Activated naive CD8-positive, alpha-beta T cell treated with anti-CD3 and anti-CD28 coated beads, Interleukin-2, amount 10 ng/mL, durations not matched to agents 7 days and 5 days (primary cell): ENCODE measurements at regions not wholly inside any gene's neighbourhood (a gene's known extent, or its start where the extent isn't known, plus 50 kb on each side); places are given as distances from the start of the nearest gene placed in this dataset.

ENCODE experiments used
- ATAC-seq: fragments of 150-1000 bp; cut with Tn5 transposase; one replicate; pipeline ENCODE4 v1.10.0; 2021; ENCODE audit warnings: low read depth, moderate library complexity
- POLR2A ChIA-PET: fragments of 350-600 bp; sonication (Branson Sonifier 250); formaldehyde crosslinking; loops from one replicate; lab custom pipeline; 2021; ENCODE audit warnings: antibody characterized with exemption; lab: Charles Lee
- DNase-seq: peaks from one replicate; pipeline ENCODE4 v3.0.0; 2021
- H3K27ac Mint-ChIP-seq: one replicate; pipeline ENCODE4 v1.8.0; 2022; ENCODE audit warnings: mild to moderate bottlenecking, mixed read lengths
- H3K27me3 Mint-ChIP-seq: one replicate; pipeline ENCODE4 v1.8.0; 2022; ENCODE audit warnings: mild to moderate bottlenecking, moderate library complexity, mixed read lengths
- H3K36me3 Mint-ChIP-seq: one replicate; pipeline ENCODE4 v1.8.0; 2021; ENCODE audit warnings: mild to moderate bottlenecking, mixed read lengths
- H3K4me1 Mint-ChIP-seq: one replicate; pipeline ENCODE4 v1.8.0; 2021; ENCODE audit warnings: mixed read lengths
- H3K4me3 Mint-ChIP-seq: one replicate; pipeline ENCODE4 v1.8.0; 2022; ENCODE audit warnings: mild to moderate bottlenecking, moderate library complexity, mixed read lengths
- H3K9me3 Mint-ChIP-seq: one replicate; pipeline ENCODE4 v1.8.0; 2021; ENCODE audit warnings: mixed read lengths

GRCh38 chr10:90413196-90413595, 444.6 kb downstream of the HTR7 start:
- no peak overlapping the region for H3K27ac Mint-ChIP-seq
- no peaks in the 10 kb centered on the region for H3K36me3 Mint-ChIP-seq
- DNase-seq (no peak), ATAC-seq (no peak)
- POLR2A ChIA-PET: no interaction called here
- H3K27me3 Mint-ChIP-seq: no peaks in the 10 kb centered on the region
- no peak overlapping the region for H3K4me3 Mint-ChIP-seq
- H3K9me3 Mint-ChIP-seq: no peaks in the 10 kb centered on the region
- H3K4me1 Mint-ChIP-seq: no peaks in the 10 kb centered on the region

- Mint-ChIP-seq H3K4me1 (no peaks in the 10 kb centered on the region), H3K36me3 (no peaks in the 10 kb centered on the region), H3K4me3 (no peak overlapping the region), H3K27ac (no peak overlapping the region), H3K9me3 (no peaks in the 10 kb centered on the region), H3K27me3 (no peaks in the 10 kb centered on the region)
- no peak for ATAC-seq
- DNase-seq: no peak
- POLR2A ChIA-PET: no interaction called here
These were observed 442.9 kb downstream of the HTR7 start for GRCh38 chr10:90414926-90415325.

- Mint-ChIP-seq H3K4me3 (no peak overlapping the region), H3K9me3 (no peaks in the 10 kb centered on the region), H3K36me3 (no peaks in the 10 kb centered on the region), H3K4me1 (no peaks in the 10 kb centered on the region), H3K27ac (no peak overlapping the region), H3K27me3 (no peaks in the 10 kb centered on the region)
- ATAC-seq: no peak
- POLR2A ChIA-PET: no interaction called here
- no peak for DNase-seq
These were observed 440.8 kb downstream of the HTR7 start for GRCh38 chr10:90417029-90417428.

DNA sequence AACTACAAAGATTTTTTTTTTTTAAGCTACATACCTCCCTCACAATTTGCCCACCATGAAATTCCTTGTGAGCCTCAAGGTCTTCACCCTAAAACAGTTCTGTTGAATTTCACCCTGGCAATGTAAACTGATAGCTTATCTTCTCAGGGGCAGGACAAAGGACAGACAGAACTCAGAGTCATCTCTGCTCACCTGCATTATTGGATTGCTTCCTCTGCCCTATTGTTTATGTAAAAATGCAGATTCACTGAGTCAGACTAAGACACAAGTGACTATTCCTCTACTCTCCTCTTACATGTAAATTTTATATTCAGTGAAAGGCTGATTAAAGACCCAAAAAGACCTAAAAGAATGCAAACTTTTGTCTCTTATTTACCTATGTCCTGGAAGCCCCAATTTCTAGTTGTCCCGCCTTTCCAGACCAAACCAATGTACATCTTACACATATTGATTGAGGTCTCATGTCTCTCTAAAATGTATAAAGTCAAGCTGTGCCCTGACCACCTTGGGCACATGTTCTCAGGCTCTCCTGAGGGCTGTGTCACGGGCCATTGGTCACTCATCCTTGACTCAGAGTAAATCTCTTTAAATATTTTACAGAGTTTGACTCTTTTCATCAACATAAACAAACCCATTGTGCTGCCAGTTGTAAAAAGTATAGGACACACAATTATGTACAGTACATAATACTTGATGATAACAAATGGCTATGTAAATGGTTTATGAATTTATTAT, 440.2 kb downstream of the HTR7 start:
- Mint-ChIP-seq H3K27me3 (no peaks in the 10 kb centered on the region), H3K4me1 (no peaks in the 10 kb centered on the region), H3K9me3 (peaks cover 2% of the 10 kb centered on the region), H3K4me3 (no peak overlapping the region), H3K27ac (no peak overlapping the region), H3K36me3 (no peaks in the 10 kb centered on the region)
- DNase-seq (no peak), ATAC-seq (no peak)
- POLR2A ChIA-PET: no interaction called here

- Mint-ChIP-seq H3K27ac (no peak overlapping the region), H3K4me1 (no peaks in the 10 kb centered on the region), H3K27me3 (no peaks in the 10 kb centered on the region), H3K36me3 (no peaks in the 10 kb centered on the region), H3K9me3 (peaks cover 5% of the 10 kb centered on the region), H3K4me3 (no peak overlapping the region)
- ATAC-seq (no peak), DNase-seq (no peak)
- POLR2A ChIA-PET: no interaction called here
These were observed 438.8 kb downstream of the HTR7 start for GRCh38 chr10:90418869-90419652.

DNA sequence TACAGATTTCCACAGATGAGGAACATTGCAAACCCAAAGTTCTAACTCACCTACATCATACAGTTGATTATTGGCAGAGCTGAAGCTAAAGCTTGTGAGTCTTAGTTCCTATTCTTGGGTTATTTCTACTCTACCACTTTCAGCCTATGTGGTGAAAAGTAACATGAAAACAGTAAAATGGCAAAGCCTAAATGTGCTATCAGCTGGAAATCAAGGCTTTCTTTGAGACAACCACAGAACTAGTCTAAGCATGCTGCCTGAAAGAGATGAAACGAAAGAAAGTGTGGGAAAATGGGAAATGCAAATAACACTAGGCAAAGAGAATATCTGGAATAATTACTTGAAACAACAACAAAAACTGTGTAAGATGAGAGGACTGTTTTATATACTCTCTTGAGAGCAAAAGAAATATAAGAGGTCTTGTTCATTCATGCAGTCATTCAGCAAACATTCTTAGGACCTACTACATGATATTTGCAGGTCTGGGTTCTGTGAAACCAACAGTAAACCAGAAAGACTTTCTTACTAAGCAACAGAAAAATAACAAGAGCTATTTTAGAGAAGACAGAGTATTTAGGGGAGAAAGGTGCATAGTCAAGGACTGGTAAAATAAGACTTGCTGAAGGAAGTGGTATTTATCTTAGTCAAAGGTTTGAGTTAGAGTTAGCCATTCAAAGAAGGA, 437.1 kb downstream of the HTR7 start:
- DNase-seq (no peak), ATAC-seq (no peak)
- H3K4me3 Mint-ChIP-seq: no peak overlapping the region

GRCh38 chr10:90421874-90422273, 436.0 kb downstream of the HTR7 start:
- H3K27me3 Mint-ChIP-seq: no peaks in the 10 kb centered on the region
- POLR2A ChIA-PET: no interaction called here
- peaks cover 5% of the 10 kb centered on the region for H3K9me3 Mint-ChIP-seq
- no peaks in the 10 kb centered on the region for H3K4me1 Mint-ChIP-seq
- DNase-seq (no peak), ATAC-seq (no peak)
- H3K36me3 Mint-ChIP-seq: no peaks in the 10 kb centered on the region
- H3K4me3 Mint-ChIP-seq: no peak overlapping the region
- no peak overlapping the region for H3K27ac Mint-ChIP-seq

More for the DNA sequence above, 437.1 kb downstream of the HTR7 start:
- POLR2A ChIA-PET: no interaction called here
- H3K9me3 Mint-ChIP-seq: peaks cover 5% of the 10 kb centered on the region
- H3K4me1 Mint-ChIP-seq: no peaks in the 10 kb centered on the region
- H3K27ac Mint-ChIP-seq: no peak overlapping the region
- H3K27me3 Mint-ChIP-seq: no peaks in the 10 kb centered on the region
- H3K36me3 Mint-ChIP-seq: no peaks in the 10 kb centered on the region

GRCh38 chr10:90424730-90425129, 433.1 kb downstream of the HTR7 start:
- Mint-ChIP-seq H3K36me3 (no peaks in the 10 kb centered on the region), H3K27me3 (no peaks in the 10 kb centered on the region), H3K27ac (no peak overlapping the region), H3K4me1 (no peaks in the 10 kb centered on the region), H3K4me3 (no peak overlapping the region), H3K9me3 (peaks cover 5% of the 10 kb centered on the region)
- ATAC-seq: no peak
- POLR2A ChIA-PET: no interaction called here
- no peak for DNase-seq

GRCh38 chr10:90430186-90430585, 427.7 kb downstream of the HTR7 start:
- no peak overlapping the region for H3K4me3 Mint-ChIP-seq
- H3K9me3 Mint-ChIP-seq: peaks cover 1% of the 10 kb centered on the region
- DNase-seq: no peak
- no peaks in the 10 kb centered on the region for H3K36me3 Mint-ChIP-seq
- no peaks in the 10 kb centered on the region for H3K27me3 Mint-ChIP-seq
- no peaks in the 10 kb centered on the region for H3K4me1 Mint-ChIP-seq
- ATAC-seq: no peak
- POLR2A ChIA-PET: no interaction called here
- no peak overlapping the region for H3K27ac Mint-ChIP-seq

- ATAC-seq (no peak), DNase-seq (no peak)
- Mint-ChIP-seq H3K4me1 (no peaks in the 10 kb centered on the region), H3K27me3 (no peaks in the 10 kb centered on the region), H3K36me3 (no peaks in the 10 kb centered on the region), H3K9me3 (peaks cover 1% of the 10 kb centered on the region), H3K4me3 (no peak overlapping the region), H3K27ac (no peak overlapping the region)
- POLR2A ChIA-PET: no interaction called here
These were observed 425.0 kb downstream of the HTR7 start for GRCh38 chr10:90432866-90433265.

DNA sequence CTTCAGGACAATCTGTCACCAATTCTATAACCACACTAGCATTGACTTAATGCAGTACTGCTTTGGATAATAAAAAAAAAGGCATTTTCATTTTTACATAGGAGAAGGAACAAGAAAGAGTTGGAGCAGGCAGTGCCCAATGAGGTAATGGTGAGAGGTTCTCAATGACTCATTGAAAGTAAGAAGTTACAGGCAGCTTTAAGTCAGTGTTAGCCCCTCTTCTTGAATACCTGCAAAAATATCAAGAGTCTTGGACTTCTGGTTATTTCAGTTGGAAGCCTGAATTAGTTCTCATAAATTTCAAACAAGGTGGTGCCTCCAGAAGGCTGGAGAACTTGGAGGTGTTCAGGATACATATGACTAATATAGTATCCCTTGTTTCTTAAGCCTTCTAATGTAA, 422.5 kb downstream of the HTR7 start:
- no peak overlapping the region for H3K4me3 Mint-ChIP-seq
- DNase-seq (no peak), ATAC-seq (no peak)
- POLR2A ChIA-PET: no interaction called here
- H3K27ac Mint-ChIP-seq: no peak overlapping the region
- no peaks in the 10 kb centered on the region for H3K9me3 Mint-ChIP-seq
- no peaks in the 10 kb centered on the region for H3K4me1 Mint-ChIP-seq
- H3K27me3 Mint-ChIP-seq: no peaks in the 10 kb centered on the region
- H3K36me3 Mint-ChIP-seq: no peaks in the 10 kb centered on the region

GRCh38 chr10:90437452-90437851, 420.4 kb downstream of the HTR7 start:
- Mint-ChIP-seq H3K4me1 (no peaks in the 10 kb centered on the region), H3K36me3 (no peaks in the 10 kb centered on the region), H3K4me3 (no peak overlapping the region), H3K27ac (no peak overlapping the region), H3K9me3 (peaks cover 5% of the 10 kb centered on the region), H3K27me3 (no peaks in the 10 kb centered on the region)
- no peak for ATAC-seq
- POLR2A ChIA-PET: no interaction called here
- no peak for DNase-seq

DNA sequence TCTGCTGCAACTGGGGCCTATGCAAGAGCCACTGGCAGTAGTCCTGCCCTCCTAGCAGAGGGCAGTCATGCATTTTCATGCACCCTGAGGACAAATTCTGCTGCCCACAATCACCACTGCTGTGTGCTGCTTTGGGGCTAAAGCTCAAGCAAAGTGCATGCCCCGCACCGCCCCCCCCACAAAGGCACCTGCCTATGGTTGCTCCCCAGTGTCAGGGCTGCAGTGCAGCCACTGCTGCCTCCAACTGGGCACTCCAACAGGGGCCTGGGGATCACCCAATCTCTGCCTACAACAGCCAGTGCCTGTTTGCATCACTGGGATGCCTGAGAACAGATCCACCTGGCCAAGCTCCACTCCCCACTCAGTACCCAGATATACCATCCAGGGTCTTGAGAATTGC, 417.0 kb downstream of the HTR7 start:
- POLR2A ChIA-PET: no interaction called here
- Mint-ChIP-seq H3K27me3 (no peaks in the 10 kb centered on the region), H3K27ac (no peak overlapping the region), H3K4me3 (no peak overlapping the region), H3K4me1 (no peaks in the 10 kb centered on the region), H3K36me3 (no peaks in the 10 kb centered on the region), H3K9me3 (peaks cover 5% of the 10 kb centered on the region)
- DNase-seq (no peak), ATAC-seq (no peak)

DNA sequence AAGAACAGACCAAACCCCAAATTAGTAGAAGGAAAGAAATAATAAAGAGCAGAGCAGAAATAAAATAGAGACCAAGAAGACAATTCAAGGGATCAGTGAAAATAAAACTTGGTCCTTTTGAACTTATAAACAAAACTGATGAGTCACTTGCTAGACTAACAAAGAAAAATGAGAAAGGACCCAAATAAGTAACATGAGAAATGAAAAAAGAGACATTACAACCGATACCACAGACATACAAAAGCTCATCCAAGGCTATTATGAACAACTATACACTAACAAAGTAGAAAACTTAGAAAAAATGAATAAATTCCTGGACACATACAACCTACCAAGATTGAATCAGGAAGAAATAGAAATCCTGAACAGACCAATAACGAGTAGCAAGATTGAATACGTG, 414.5 kb downstream of the HTR7 start:
- H3K27ac Mint-ChIP-seq: no peak overlapping the region
- H3K9me3 Mint-ChIP-seq: peaks cover 6% of the 10 kb centered on the region
- H3K4me3 Mint-ChIP-seq: no peak overlapping the region
- no peaks in the 10 kb centered on the region for H3K36me3 Mint-ChIP-seq
- POLR2A ChIA-PET: no interaction called here
- H3K27me3 Mint-ChIP-seq: no peaks in the 10 kb centered on the region
- DNase-seq: no peak
- H3K4me1 Mint-ChIP-seq: no peaks in the 10 kb centered on the region
- no peak for ATAC-seq
